ENCODE measurements at regions not wholly inside any gene's neighbourhood (a gene's known extent, or its start where the extent isn't known, plus 50 kb on each side); places are given as distances from the start of the nearest gene placed in this dataset.

DNA sequence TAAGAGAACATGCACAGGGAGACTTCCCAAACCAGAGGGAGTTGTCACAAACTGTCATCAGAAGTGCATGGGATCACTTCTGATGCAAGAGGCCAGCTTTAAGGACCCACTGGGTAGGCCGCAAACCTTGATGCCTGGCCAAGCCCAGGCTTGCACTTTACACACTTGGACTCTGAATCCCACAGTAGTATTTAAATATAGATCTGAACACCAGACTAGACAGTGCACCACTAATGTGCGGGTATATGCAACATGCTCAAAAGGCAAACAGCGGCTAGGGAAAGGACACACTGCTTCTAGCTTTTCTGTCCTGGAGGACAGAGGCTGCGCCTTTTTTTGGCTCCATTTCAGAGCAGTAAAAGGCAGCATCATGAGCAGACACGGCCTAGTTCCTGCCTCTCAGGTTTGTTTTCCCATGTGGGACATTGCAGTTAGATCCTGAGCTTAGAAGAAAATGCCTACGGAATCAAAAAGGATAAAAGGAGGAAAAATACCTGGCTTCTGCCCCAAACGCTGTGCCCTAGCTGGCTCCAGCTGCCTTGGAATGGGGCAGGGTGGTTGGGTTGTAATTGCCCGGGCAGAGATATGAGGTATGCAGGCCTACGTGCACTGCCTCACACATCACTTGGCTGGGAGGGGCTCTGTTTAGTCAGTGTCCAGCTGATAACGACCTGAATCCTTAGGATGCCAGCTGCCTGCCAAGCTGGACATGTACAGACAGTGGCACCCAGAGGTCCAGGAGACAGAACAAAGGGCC, 84.5 kb upstream of the EGLN3 start:
- Mint-ChIP-seq H3K9me3 (ENCODE audit: unreplicated experiment) (no peaks in the 10 kb centered on the region), H3K27me3 (ENCODE audit: unreplicated experiment) (peaks cover 45% of the 10 kb centered on the region), H3K4me3 (ENCODE audit: unreplicated experiment) (no peak overlapping the region), H3K4me1 (ENCODE audit: unreplicated experiment) (no peaks in the 10 kb centered on the region), H3K36me3 (ENCODE audit: unreplicated experiment) (no peaks in the 10 kb centered on the region), H3K27ac (ENCODE audit: unreplicated experiment) (no peak overlapping the region)
- no peak for DNase-seq (ENCODE audit: extremely low spot score, unreplicated experiment)
- TF ChIP-seq, protein P1, sequence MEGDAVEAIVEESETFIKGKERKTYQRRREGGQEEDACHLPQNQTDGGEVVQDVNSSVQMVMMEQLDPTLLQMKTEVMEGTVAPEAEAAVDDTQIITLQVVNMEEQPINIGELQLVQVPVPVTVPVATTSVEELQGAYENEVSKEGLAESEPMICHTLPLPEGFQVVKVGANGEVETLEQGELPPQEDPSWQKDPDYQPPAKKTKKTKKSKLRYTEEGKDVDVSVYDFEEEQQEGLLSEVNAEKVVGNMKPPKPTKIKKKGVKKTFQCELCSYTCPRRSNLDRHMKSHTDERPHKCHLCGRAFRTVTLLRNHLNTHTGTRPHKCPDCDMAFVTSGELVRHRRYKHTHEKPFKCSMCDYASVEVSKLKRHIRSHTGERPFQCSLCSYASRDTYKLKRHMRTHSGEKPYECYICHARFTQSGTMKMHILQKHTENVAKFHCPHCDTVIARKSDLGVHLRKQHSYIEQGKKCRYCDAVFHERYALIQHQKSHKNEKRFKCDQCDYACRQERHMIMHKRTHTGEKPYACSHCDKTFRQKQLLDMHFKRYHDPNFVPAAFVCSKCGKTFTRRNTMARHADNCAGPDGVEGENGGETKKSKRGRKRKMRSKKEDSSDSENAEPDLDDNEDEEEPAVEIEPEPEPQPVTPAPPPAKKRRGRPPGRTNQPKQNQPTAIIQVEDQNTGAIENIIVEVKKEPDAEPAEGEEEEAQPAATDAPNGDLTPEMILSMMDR (IDR thresholded peaks at IDR 0.05) = no peak

- DNase-seq (ENCODE audit: extremely low spot score, unreplicated experiment) = no peak
- no peaks in the 10 kb centered on the region for H3K9me3 Mint-ChIP-seq (ENCODE audit: unreplicated experiment)
- no peak overlapping the region for H3K27ac Mint-ChIP-seq (ENCODE audit: unreplicated experiment)
- H3K27me3 Mint-ChIP-seq (ENCODE audit: unreplicated experiment) = peaks cover 37% of the 10 kb centered on the region
- TF ChIP-seq, protein P1 (IDR thresholded peaks at IDR 0.05) = no peak
- no peak overlapping the region for H3K4me3 Mint-ChIP-seq (ENCODE audit: unreplicated experiment)
- H3K36me3 Mint-ChIP-seq (ENCODE audit: unreplicated experiment) = no peaks in the 10 kb centered on the region
- H3K4me1 Mint-ChIP-seq (ENCODE audit: unreplicated experiment) = no peaks in the 10 kb centered on the region
Observed at GRCh38 chr14:34034447-34035176, 83.7 kb upstream of the EGLN3 start.

DNA sequence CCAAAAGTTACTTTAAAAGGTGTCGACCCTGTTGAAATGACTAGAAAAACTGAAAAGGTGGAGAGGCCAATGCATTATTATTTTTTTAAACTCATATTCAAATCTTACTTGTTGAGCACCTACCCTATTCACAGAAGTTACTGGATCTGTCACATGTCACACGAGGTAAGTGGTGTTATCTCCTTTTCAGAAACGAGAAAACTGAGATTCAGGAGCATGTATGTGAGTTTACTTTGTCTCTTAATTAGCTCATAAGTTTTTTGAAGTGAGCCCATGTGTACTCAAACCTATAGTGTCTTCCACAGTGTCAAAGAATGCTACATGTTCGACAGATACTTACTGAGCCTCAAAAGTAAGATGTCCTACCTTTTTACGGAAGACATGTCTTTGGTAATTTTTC, 81.8 kb upstream of the EGLN3 start:
- no peak for DNase-seq (ENCODE audit: extremely low spot score, unreplicated experiment)
- no peak overlapping the region for H3K27ac Mint-ChIP-seq (ENCODE audit: unreplicated experiment)
- no peaks in the 10 kb centered on the region for H3K4me1 Mint-ChIP-seq (ENCODE audit: unreplicated experiment)
- H3K4me3 Mint-ChIP-seq (ENCODE audit: unreplicated experiment) = no peak overlapping the region
- H3K9me3 Mint-ChIP-seq (ENCODE audit: unreplicated experiment) = no peaks in the 10 kb centered on the region
- TF ChIP-seq, protein P1 (IDR thresholded peaks at IDR 0.05) = no peak
- peaks cover 26% of the 10 kb centered on the region for H3K27me3 Mint-ChIP-seq (ENCODE audit: unreplicated experiment)
- no peaks in the 10 kb centered on the region for H3K36me3 Mint-ChIP-seq (ENCODE audit: unreplicated experiment)

GRCh38 chr14:34030864-34031263, 80.0 kb upstream of the EGLN3 start:
- DNase-seq (ENCODE audit: extremely low spot score, unreplicated experiment) = no peak
- H3K4me1 Mint-ChIP-seq (ENCODE audit: unreplicated experiment) = no peaks in the 10 kb centered on the region
- H3K27me3 Mint-ChIP-seq (ENCODE audit: unreplicated experiment) = peaks cover 21% of the 10 kb centered on the region
- H3K36me3 Mint-ChIP-seq (ENCODE audit: unreplicated experiment) = no peaks in the 10 kb centered on the region
- H3K27ac Mint-ChIP-seq (ENCODE audit: unreplicated experiment) = no peak overlapping the region
- H3K9me3 Mint-ChIP-seq (ENCODE audit: unreplicated experiment) = no peaks in the 10 kb centered on the region
- no peak overlapping the region for H3K4me3 Mint-ChIP-seq (ENCODE audit: unreplicated experiment)
- TF ChIP-seq, protein P1 (IDR thresholded peaks at IDR 0.05) = no peak

DNA sequence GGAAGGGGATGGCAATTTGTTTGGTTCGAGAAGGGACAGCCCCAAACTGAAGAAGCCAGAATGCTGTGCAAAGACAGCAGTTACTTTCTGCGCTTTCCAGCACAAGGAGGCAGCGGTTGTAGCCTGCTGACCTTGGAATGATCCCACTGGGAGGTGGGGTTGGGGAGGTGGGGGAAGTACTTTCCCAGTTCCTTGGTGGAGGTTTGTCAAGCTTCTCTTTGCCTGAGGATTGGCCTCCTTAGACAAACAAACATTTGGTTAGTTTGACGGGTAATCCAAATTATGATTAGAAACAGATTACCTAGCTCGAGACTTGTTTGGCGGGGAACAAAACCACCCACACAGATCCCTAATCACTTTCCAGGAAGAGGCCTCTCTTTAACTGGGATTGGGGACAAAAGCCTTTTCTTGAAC, 79.1 kb upstream of the EGLN3 start:
- DNase-seq (ENCODE audit: extremely low spot score, unreplicated experiment) = no peak
- Mint-ChIP-seq H3K4me3 (ENCODE audit: unreplicated experiment) (no peak overlapping the region), H3K36me3 (ENCODE audit: unreplicated experiment) (no peaks in the 10 kb centered on the region), H3K9me3 (ENCODE audit: unreplicated experiment) (no peaks in the 10 kb centered on the region), H3K27me3 (ENCODE audit: unreplicated experiment) (peaks cover 25% of the 10 kb centered on the region), H3K27ac (ENCODE audit: unreplicated experiment) (no peak overlapping the region), H3K4me1 (ENCODE audit: unreplicated experiment) (no peaks in the 10 kb centered on the region)
- TF ChIP-seq, protein P1 (IDR thresholded peaks at IDR 0.05) = no peak
